Erythroblast (primary cell): ENCODE measurements at regions not wholly inside any gene's neighbourhood (a gene's known extent, or its start where the extent isn't known, plus 50 kb on each side); places are given as distances from the start of the nearest gene placed in this dataset.

Source experiments
- DNase-seq, 2 experiments: peaks; one replicate each; lab custom pipeline; 2025; lab: John Stamatoyannopoulos, UW
- GATA1 ChIP-seq: IDR thresholded peaks from 2 replicates; pipeline ENCODE4 v1.6.1; 2011; ENCODE audit warnings: low read depth, mild to moderate bottlenecking, control low read depth, low read length, moderate library complexity
- POLR2A ChIP-seq: IDR thresholded peaks from 2 replicates; pipeline ENCODE4 v1.6.1; 2011; ENCODE audit warnings: mild to moderate bottlenecking, low read length

DNA sequence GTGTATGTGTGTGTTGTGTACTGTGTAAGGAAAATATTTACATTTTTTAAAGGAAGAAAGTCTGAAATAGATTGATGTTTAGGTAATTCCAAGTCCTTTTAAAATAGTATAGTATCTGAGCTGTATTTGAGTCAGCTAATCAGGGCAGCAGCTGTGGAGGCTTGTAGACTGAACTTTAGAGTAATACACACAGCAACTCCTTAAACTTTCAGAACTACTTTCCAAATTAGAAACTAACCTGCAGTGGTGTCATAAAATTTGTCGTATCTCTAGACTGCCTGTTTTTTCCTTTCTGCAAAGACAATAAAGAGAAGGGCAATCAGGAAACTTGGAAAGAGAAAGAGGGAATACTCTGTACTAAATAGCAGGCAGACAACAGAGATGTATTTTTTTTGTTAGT is 391.0 kb upstream of the AZI2 start:
- TF ChIP-seq POLR2A: no peak
- no peak for TF ChIP-seq GATA1
- no peak for DNase-seq

GRCh38 chr3:28743271-28743670 is 394.6 kb upstream of the AZI2 start:
- TF ChIP-seq POLR2A (no peak), GATA1 (no peak)
- no peak for DNase-seq

DNA sequence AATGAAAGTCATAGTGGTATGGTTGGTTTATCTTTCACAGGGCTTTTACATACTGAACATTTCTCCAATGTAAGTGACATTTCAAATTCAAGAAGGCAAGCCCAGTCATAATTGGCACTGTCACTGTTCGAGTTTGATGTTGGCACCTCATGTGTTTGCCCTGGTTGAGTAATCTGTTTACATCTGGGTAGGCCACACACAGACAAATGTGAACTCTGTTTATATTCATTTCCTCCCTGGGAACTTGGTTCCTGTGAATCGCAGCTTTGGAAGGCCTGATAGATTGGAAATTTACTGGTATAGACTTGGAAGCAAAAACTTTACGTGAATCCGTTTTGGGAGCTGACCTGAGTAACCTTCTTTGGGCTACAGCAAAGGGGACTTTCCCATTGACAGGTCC is 395.2 kb upstream of the AZI2 start:
- no peak for TF ChIP-seq GATA1
- no peak for DNase-seq

DNA sequence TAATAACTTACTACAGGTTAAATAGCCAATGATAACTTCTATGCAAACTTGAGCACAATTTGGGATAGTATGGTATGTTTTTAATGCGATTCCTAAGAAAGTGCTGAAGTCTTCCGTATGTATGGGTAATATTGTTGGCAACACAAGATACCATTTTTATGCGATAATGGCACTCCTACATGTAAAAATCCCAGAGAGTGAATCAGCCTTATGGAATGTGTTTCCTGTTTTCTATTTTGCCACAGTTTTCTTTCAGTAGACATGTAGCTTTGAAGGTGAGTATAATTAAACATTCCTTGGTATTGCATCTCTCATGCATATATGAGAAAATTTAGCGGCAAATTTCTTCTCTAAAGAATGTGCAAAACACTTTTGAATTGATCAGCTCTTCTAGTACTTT is 396.8 kb upstream of the AZI2 start:
- TF ChIP-seq POLR2A (no peak), GATA1 (no peak)
- DNase-seq: no peak

GRCh38 chr3:28745916-28746617 is 397.4 kb upstream of the AZI2 start:
- TF ChIP-seq GATA1: no peak
- no peak for TF ChIP-seq POLR2A
- no peak for DNase-seq

DNA sequence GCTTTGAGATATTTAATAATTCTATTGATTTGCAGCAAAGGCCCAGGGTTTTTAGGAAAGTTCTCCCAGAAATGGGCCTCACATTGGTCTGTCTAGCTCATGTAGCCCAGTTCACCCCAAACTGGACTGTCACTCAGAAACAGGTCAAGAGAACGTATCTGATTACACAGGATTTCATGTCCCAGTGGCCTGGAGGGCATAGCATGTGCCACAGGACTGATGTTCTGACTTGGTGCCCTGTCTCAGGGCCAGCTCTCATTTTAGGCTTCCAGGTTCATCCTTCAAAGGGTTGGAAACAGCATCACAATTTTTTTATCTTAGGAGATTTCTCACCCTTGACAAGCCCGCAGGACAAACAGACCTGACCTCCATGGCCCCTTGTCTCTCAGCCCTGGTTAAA is 398.4 kb upstream of the AZI2 start:
- TF ChIP-seq GATA1: no peak
- no peak for TF ChIP-seq POLR2A
- no peak for DNase-seq

- DNase-seq: no peak
- TF ChIP-seq POLR2A (no peak), GATA1 (no peak)
These were observed 403.2 kb upstream of the AZI2 start for GRCh38 chr3:28751864-28752263.

GRCh38 chr3:28752290-28752689 is 403.7 kb upstream of the AZI2 start:
- no peak for DNase-seq
- no peak for TF ChIP-seq GATA1
- no peak for TF ChIP-seq POLR2A

DNA sequence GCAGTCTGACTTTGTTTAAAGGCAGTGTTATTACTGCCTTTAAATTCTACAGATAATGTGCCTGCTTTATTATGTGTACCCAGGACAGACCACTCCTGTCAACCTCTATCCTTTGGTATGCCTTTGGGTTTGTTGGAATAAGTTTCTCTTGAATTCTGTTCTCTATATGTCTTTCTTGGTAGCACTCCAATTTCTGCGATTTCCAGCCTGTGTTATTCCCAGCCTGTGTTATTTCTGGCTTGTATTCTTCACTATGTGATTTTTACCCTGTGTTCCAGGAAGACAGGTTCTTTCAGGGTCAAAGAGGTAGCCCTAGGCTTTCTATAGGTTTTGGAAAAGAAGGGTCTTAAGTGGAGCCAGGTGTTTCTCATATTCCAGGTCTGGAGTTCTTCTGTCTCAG is 407.4 kb upstream of the AZI2 start:
- DNase-seq: no peak
- TF ChIP-seq GATA1 (no peak), POLR2A (no peak)

- no peak for TF ChIP-seq POLR2A
- no peak for DNase-seq
These were observed 409.5 kb upstream of the AZI2 start for GRCh38 chr3:28758115-28758514.

- no peak for DNase-seq
- no peak for TF ChIP-seq POLR2A
- TF ChIP-seq GATA1: no peak
These were observed 412.8 kb upstream of the AZI2 start for GRCh38 chr3:28761375-28761774.

DNA sequence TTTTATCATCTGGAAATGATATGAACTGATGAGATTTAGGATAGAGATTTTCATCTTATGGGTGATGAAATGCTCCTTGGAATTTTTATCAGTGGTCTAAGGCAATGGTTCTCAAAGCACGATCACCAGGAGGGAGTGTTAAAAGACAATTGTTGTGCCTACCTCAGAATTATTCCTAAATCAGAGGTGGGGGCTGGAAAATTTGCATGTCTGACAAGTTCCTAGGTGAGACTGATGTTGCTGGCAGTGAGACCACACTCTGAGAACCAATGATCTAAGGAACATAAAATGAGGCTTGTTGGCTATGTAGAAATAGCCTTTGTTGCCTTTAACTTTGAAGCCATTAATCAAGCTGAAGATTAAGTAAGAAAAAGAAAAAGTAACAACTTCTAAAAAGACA is 416.6 kb upstream of the AZI2 start:
- no peak for DNase-seq
- TF ChIP-seq POLR2A (no peak), GATA1 (no peak)

- TF ChIP-seq POLR2A: no peak
- TF ChIP-seq GATA1: no peak
- DNase-seq: no peak
These were observed 419.8 kb upstream of the AZI2 start for GRCh38 chr3:28768439-28768838.

DNA sequence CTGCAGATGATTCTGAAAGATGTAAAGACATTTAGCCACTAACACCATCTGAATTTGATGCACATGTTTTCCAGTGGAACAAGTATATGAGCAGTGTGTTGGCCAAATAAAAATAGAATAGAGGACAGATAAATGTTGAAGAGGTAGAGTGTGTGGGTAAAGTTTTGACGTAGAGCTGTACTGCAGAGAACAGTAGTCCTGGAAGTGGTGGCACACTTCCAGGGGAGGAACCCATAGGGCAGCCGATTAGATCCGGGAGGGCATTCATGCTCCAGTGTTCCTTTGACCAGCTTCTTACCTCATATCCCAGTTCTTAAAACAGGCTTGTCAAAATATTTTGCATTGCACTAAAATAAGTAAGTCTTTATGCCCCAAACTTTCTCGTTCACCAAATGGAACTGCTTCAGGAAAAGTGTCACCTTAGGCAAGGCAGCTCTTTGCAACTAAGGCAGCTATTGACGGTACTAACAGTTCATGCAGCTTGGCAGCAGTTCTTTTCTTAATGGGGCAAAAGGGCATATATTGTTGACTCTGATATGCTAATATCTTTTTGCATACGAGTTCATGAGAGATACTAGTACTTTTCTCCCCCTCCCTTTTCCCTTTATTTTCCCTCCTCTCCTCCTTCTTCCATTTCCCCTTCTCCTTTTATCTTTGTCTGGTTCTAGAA is 429.3 kb upstream of the AZI2 start:
- TF ChIP-seq POLR2A: no peak
- TF ChIP-seq GATA1: no peak
- DNase-seq: no peak

- TF ChIP-seq POLR2A (no peak), GATA1 (no peak)
- DNase-seq: no peak
These were observed 431.9 kb upstream of the AZI2 start for GRCh38 chr3:28780480-28780879.

DNA sequence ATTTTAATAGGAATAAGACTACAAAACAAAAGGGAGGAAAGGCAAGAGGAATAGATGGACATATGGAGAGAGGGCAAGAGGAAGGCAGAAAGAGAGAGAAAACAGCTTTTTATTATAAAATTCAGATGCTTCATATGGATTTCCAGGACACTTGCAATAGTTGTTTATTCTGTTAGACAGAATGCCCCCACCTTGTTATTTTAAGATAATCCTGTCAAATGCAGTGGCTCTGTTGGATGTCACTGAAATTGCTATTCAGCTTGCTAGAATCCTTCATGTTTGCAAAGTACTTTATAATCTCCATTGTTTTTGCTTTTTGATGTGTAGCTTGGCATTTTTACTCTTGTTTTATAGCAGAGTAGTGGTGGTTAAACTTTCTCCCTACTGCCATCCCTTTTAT is 432.4 kb upstream of the AZI2 start:
- no peak for TF ChIP-seq GATA1
- DNase-seq: no peak
